ENCODE measurements at regions not wholly inside any gene's neighbourhood (a gene's known extent, or its start where the extent isn't known, plus 50 kb on each side); places are given as distances from the start of the nearest gene placed in this dataset.

GRCh38 chr15:31459400-31459748 lies 132.7 kb downstream of the KLF13 start:
- no peak for TF ChIP-seq NR3C1 (IDR thresholded peaks at IDR 0.05)
- TF ChIP-seq USF2 (IDR thresholded peaks at IDR 0.05), result no peak
- TF ChIP-seq MAFK (IDR thresholded peaks at IDR 0.05; ENCODE audit: partially characterized antibody), result no peak

Measured in A549 (cell line).